Immature natural killer cell (primary cell): ENCODE measurements at regions not wholly inside any gene's neighbourhood (a gene's known extent, or its start where the extent isn't known, plus 50 kb on each side); places are given as distances from the start of the nearest gene placed in this dataset.
"Not testable (repeated sequence)": the region's sequence is repeated elsewhere in the genome, so short reads cannot be mapped to it uniquely, and the experiment has no call there.

Source experiments
- DNase-seq, 3 donors: peaks; one replicate each; pipeline ENCODE4 v3.0.0; 2022; ENCODE audit warnings: mixed read lengths in 1 of 3
- H3K27ac Mint-ChIP-seq, 6 donors: one replicate each; pipeline ENCODE4 v1.8.0; 2020; ENCODE audit warnings: mixed read lengths in 6 of 6, mild to moderate bottlenecking in 5 of 6, inconsistent platforms in 4 of 6, moderate library complexity in 3 of 6
- H3K27me3 Mint-ChIP-seq, 3 donors: one replicate each; pipeline ENCODE4 v1.8.0; 2020 to 2021; ENCODE audit warnings: low read depth in 3 of 3, mild to moderate bottlenecking in 3 of 3, mixed read lengths in 3 of 3, moderate library complexity in 3 of 3, inconsistent platforms in 1 of 3
- H3K36me3 Mint-ChIP-seq, 3 donors: one replicate each; pipeline ENCODE4 v1.8.0; 2020; ENCODE audit warnings: mixed read lengths in 3 of 3, inconsistent platforms in 2 of 3, mild to moderate bottlenecking in 2 of 3
- H3K4me1 Mint-ChIP-seq, 2 donors: one replicate each; pipeline ENCODE4 v1.8.0; 2020; ENCODE audit warnings: inconsistent platforms in 2 of 2, mild to moderate bottlenecking in 2 of 2, mixed read lengths in 2 of 2, moderate library complexity in 1 of 2
- H3K4me3 Mint-ChIP-seq, 5 donors: one replicate each; pipeline ENCODE4 v1.8.0; 2020; ENCODE audit warnings: mild to moderate bottlenecking in 5 of 5, mixed read lengths in 5 of 5, inconsistent platforms in 3 of 5, moderate library complexity in 3 of 5
- H3K9me3 Mint-ChIP-seq, 6 donors: one replicate each; pipeline ENCODE4 v1.8.0; 2020; ENCODE audit warnings: mild to moderate bottlenecking in 6 of 6, mixed read lengths in 6 of 6, inconsistent platforms in 4 of 6, moderate library complexity in 3 of 6

DNA sequence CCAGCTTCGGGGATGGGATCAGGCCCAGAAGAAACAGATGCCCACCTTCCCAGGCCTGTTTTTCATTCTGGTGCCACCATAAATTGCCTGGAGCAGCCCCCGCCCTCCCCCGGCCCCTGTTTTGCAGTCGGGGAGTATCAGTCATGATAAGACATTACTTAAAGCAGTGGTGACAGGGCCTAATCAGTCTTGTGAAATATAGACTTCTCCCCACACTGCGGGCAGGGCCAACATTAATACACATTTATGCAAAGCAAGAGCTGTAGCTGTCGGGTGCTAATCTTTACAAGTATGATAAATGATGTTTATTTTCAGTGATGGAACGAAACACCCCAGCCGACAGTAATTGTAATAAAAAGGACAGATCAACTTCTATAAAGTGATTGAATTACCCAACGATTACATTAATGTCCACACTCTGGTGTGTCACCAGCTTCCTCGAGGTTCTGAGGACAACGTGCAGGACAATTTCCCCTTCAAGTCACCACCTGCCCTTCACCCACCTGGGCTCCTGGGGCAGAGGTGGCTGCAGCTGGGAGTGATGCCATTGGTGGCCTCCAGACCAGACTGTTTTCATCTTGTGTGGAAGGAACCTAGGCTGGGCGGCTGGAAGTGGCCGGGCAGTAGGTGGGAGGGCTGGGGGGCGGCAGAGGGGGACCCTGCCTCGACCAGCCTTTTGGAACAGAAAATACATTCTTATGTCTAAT, 226.0 kb downstream of the TFCP2L1 start:
- H3K27me3 Mint-ChIP-seq = peaks cover 0 to 4% (median 2%) of the 10 kb centered on the region in 3 donors
- H3K4me1 Mint-ChIP-seq = no peaks in the 10 kb centered on the region
- no peaks in the 10 kb centered on the region for H3K9me3 Mint-ChIP-seq
- no peak overlapping the region for H3K4me3 Mint-ChIP-seq
- H3K27ac Mint-ChIP-seq = no peak overlapping the region
- DNase-seq = no peak
- no peaks in the 10 kb centered on the region for H3K36me3 Mint-ChIP-seq

DNA sequence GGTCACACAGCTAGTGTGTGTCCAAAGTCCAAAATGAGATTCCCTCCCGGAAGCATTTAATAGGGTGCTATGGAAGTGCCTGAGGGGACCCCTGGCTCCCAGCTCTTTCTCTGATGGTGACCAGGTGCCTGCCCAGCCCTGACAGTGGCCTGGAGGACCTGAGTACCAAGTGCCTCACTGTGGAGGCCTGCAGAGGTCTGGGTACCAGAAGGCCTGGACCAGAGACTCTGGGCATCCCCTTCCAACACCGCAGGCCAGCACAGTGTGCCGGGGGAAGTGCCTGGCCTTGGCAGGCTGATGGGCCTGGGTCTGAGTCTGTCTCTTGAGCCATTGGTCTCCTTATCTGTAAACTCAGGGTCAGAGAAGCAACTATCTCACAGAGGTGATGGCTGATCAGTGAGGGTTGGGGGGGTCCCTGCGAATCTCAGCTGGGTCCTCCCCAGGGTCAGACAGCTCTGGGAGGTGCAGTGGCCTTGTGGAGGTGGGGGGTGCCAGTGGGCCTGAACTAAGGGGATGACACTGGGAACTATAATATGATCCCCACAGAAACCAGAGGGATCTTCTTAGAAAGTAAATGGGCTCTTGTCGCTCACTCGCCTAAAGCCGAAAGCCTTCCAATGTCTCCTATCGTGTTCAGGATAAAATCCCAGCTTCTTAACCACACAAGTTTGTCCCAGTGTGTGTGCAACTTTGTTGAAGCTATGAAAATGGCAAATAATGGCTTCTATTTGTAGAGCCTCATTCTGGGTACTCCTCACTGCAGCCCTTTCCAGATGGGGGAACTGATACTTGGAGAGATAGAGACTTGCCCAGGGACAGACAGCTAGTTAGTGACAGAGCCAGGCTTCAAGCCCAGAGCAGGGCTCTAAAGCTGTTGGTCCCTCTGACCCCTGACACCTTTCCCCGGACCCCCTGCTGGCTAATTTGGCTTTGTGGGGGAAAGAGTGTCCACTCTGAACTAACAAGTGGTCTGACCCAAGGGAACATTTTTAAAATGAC, 225.1 kb downstream of the TFCP2L1 start:
- DNase-seq = no peak
- Mint-ChIP-seq H3K9me3 (no peaks in the 10 kb centered on the region), H3K36me3 (no peaks in the 10 kb centered on the region), H3K27ac (no peak overlapping the region), H3K4me3 (no peak overlapping the region), H3K27me3 (peaks cover 0 to 4% (median 2%) of the 10 kb centered on the region in 3 donors), H3K4me1 (no peaks in the 10 kb centered on the region)

DNA sequence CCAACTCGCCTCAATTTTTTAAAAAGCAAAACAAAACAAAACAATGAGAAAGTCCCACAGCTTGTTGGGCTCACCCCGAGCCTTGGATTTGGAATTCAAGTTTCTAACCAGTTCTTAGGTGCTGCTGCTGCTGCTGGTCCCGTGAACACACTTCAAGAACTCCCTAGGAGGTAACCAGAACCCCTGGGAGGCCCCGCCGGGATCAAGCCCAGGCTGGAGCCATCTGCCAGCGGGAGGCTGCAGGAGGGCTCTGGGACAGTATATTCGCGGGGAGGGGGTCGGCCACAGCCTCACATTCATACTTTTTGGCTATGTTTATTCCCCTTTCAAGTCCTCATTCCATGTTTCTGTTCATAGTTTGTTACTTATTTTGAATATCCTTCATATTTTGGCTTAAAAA, 223.4 kb downstream of the TFCP2L1 start:
- DNase-seq = no peak
- Mint-ChIP-seq H3K4me3 (no peak overlapping the region), H3K9me3 (no peaks in the 10 kb centered on the region), H3K27me3 (peaks cover 0 to 2% (median 2%) of the 10 kb centered on the region in 3 donors), H3K4me1 (no peaks in the 10 kb centered on the region), H3K27ac (no peak overlapping the region), H3K36me3 (no peaks in the 10 kb centered on the region)

DNA sequence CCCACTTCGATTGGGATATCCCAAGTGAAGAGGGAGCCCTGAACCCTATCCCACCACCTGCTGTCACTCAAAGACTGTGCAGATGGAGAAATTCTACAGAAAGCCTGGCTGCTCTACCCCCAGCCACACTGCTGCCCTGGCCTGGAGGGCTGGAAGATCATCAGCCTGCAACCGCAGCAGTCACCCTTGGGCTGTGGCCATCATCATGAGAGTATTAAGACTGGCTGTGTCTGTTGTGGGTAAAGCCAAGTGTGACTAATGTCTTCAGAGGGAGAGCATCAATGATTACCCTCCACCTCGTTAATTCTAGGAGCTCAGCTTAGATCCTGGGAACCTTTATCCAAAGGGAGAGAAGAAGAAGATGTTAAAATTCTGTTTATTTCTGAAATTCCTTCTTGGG, 221.5 kb downstream of the TFCP2L1 start:
- H3K4me3 Mint-ChIP-seq = no peak overlapping the region
- no peaks in the 10 kb centered on the region for H3K9me3 Mint-ChIP-seq
- DNase-seq = no peak
- H3K27me3 Mint-ChIP-seq = peaks cover under 1 to 4% (median 2%) of the 10 kb centered on the region in 3 donors
- H3K4me1 Mint-ChIP-seq = no peaks in the 10 kb centered on the region
- H3K27ac Mint-ChIP-seq = no peak overlapping the region
- H3K36me3 Mint-ChIP-seq = no peaks in the 10 kb centered on the region

DNA sequence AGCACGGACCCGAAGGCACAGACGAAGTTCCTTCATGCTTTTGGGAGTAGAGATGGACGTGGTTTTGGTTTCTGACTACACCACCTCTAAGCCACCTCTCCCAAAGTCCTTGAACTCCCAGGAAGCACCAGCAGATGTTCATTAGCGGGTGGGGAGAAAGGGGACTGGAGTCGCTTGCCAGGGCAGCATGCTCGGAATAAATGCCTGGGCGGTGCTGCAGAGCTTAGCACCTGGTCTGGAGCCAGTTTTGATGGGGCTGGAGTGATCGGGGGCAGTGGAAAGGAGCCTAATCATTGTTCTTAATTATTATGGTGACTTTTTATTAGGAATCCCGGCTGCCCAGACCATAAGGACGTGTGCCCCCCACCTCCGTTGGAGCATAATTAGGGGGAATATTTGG, 220.8 kb downstream of the TFCP2L1 start:
- DNase-seq = no peak
- no peaks in the 10 kb centered on the region for H3K4me1 Mint-ChIP-seq
- H3K9me3 Mint-ChIP-seq = no peaks in the 10 kb centered on the region
- no peak overlapping the region for H3K27ac Mint-ChIP-seq
- no peaks in the 10 kb centered on the region for H3K36me3 Mint-ChIP-seq
- peaks cover 2 to 6% (median 2%) of the 10 kb centered on the region in 3 donors for H3K27me3 Mint-ChIP-seq
- H3K4me3 Mint-ChIP-seq = no peak overlapping the region

DNA sequence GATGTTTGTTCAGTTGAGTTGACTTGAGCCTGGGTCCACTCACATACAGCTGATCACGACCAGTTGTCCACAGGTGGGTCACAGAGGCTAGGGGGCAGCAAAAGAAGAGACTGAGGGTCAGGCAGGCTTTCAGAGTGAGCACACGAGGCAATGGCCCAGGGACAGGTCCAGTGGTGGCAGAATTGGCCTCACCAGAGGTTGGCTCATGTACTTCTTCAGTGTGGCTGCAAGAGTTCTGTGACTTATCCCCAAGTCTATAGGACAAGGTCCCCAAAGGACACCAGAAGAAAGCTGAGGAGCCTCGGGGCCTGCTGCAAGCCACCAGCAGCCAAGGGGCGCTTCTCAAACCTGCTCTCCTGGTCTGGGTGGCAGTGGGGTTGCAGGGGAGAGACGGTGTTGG, 219.8 kb downstream of the TFCP2L1 start:
- no peak for DNase-seq
- no peaks in the 10 kb centered on the region for H3K9me3 Mint-ChIP-seq
- H3K4me3 Mint-ChIP-seq = no peak overlapping the region
- peaks cover 2 to 6% (median 2%) of the 10 kb centered on the region in 3 donors for H3K27me3 Mint-ChIP-seq
- no peaks in the 10 kb centered on the region for H3K36me3 Mint-ChIP-seq
- H3K4me1 Mint-ChIP-seq = no peaks in the 10 kb centered on the region
- H3K27ac Mint-ChIP-seq = no peak overlapping the region

DNA sequence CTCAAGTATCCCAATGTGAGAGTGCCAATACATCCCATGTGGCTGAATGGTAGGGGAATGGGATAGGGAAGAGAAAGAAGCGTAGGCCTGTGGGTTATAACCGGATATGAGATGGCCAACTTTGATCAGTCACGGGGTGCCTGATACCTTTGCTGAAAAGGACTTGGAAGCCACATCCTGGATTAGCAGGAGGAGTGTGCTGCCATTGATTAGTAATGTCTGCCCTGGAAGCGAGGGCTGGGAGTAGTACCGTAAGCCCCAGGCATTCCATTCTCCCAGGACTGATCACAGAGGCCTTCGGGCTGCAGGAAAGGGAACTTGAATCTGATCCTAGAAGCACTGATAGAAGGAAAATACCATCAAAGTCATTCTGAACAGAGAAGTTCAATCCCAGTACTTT, 218.5 kb downstream of the TFCP2L1 start:
- no peak overlapping the region for H3K4me3 Mint-ChIP-seq
- no peaks in the 10 kb centered on the region for H3K4me1 Mint-ChIP-seq
- no peak overlapping the region for H3K27ac Mint-ChIP-seq
- DNase-seq = no peak
- H3K9me3 Mint-ChIP-seq = no peaks in the 10 kb centered on the region
- H3K27me3 Mint-ChIP-seq = peaks cover 2 to 6% (median 2%) of the 10 kb centered on the region in 3 donors
- no peaks in the 10 kb centered on the region for H3K36me3 Mint-ChIP-seq

DNA sequence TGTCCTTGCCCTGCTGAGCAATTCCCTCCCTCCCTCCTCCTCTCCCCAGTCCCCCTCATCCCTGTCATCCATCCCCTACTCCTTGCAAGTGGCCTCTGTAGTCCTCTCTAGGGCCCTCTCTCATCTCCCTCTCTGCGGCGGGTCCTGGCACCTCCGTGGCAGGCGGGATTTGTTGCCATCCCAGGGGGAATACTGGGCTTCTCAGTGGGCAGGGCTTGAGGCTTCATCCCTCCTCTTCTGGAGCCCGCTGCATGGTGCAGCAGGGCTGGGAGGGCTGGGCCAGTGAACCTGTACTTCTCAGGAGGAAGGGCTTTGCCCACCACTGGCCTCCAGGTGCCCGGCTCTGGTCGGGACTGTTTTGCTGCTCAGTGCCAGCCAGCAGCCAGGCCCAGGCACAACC, 216.2 kb downstream of the TFCP2L1 start:
- Mint-ChIP-seq H3K27me3 (peaks cover under 1 to 4% (median 2%) of the 10 kb centered on the region in 3 donors), H3K36me3 (no peaks in the 10 kb centered on the region), H3K4me1 (no peaks in the 10 kb centered on the region), H3K27ac (no peak overlapping the region), H3K9me3 (no peaks in the 10 kb centered on the region), H3K4me3 (no peak overlapping the region)
- DNase-seq = no peak

DNA sequence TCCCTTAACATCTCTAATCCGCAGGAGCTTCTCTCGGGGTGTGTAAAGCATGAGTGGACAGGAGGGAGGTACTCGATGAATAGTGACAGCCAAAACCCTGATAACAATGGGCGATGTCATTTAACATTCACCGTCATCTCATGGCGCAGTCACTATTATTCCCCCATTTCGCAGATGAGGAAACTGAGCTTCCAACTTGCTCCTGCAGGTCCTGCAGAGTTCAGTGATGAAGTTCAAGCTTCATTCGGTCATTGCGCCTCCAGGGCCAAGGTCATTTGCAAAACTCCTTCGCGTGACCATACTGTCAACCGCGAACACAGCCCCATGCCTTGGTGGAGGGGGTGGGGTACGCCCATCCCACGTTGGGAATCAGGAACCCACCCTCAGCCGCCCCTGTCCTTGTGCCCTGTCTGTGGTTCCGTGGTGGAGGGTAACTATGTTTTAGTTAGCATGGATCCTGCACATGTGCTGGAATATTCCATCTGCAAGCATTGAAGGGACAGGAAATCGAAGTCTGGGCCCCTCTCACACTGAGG, 215.5 kb downstream of the TFCP2L1 start:
- Mint-ChIP-seq H3K9me3 (no peaks in the 10 kb centered on the region), H3K27ac (no peak overlapping the region), H3K27me3 (peaks cover 0 to 4% (median 2%) of the 10 kb centered on the region in 3 donors), H3K4me1 (no peaks in the 10 kb centered on the region), H3K4me3 (no peak overlapping the region), H3K36me3 (no peaks in the 10 kb centered on the region)
- no peak for DNase-seq

DNA sequence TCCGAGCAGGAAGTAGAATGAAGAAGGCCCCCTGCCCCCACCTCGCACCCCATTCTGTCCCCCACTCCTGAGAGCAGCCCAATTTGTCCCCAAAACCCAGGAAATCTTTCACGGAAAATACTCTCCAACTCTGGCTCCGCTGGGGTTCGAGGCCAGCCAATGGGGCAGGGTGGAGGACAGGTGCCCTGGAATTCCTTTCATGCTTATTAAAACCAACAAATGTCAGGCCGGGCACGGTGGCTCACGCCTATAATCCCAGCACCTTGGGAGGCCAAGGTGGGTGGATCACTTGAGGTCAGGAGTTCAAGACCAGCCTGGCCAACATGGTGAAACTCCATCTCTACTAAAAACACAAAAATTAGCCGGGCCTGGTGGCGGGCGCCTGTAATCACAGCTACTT, 214.9 kb downstream of the TFCP2L1 start:
- H3K36me3 Mint-ChIP-seq, H3K27me3 Mint-ChIP-seq, H3K27ac Mint-ChIP-seq, H3K9me3 Mint-ChIP-seq, H3K4me3 Mint-ChIP-seq, H3K4me1 Mint-ChIP-seq, DNase-seq: not testable (repeated sequence)

DNA sequence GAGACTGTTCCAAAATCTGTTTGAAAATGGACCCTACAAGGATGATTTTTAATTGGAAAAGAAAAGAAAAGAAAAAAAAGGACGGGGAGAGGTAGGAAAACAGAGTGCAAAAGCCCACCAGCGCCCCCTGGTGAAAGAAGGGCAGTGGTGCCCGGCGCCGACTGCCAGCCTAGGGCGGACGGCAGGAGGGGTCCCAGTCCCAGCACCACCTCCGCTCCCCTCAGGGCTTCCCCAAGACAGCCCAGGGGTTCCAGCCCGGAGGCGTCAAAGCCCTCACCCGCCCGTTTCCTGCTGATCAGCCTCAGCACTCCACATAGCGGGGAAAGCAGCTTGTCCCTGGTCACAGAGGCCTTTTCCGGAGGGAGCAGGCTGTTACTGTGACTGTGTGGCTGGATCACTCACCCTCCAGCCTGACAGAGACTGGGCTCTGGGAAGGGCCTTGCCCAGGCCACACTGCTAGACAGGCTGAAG, 213.9 kb downstream of the TFCP2L1 start:
- Mint-ChIP-seq H3K4me1 (no peaks in the 10 kb centered on the region), H3K4me3 (no peak overlapping the region), H3K9me3 (no peaks in the 10 kb centered on the region), H3K27me3 (peaks cover 0 to 6% (median 4%) of the 10 kb centered on the region in 3 donors), H3K36me3 (no peaks in the 10 kb centered on the region), H3K27ac (no peak overlapping the region)
- no peak for DNase-seq

DNA sequence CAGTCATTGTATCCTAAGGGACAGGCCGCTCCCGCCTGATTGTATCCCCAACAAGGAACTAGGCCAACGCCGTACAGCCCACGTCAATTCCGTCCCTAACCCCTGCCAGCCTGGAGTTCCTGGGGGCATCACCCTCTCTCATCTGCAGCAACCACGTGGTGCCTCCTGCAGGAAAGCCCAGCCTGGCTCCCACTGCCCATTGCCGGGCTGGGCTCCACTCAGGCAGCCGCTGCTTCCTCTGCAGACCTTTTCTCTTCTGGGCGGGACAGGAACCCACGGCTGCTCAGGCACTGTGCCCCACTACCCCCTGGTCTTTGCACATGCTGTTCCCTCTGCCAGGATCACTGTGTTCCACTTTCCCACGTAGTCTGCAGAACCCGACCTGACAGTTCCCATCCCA, 212.2 kb downstream of the TFCP2L1 start:
- Mint-ChIP-seq H3K9me3 (no peaks in the 10 kb centered on the region), H3K27me3 (peaks cover 0 to 9% (median 5%) of the 10 kb centered on the region in 3 donors), H3K27ac (no peak overlapping the region), H3K4me1 (peaks cover 0 to 1% of the 10 kb centered on the region in 2 donors), H3K36me3 (no peaks in the 10 kb centered on the region), H3K4me3 (no peak overlapping the region)
- DNase-seq = no peak

DNA sequence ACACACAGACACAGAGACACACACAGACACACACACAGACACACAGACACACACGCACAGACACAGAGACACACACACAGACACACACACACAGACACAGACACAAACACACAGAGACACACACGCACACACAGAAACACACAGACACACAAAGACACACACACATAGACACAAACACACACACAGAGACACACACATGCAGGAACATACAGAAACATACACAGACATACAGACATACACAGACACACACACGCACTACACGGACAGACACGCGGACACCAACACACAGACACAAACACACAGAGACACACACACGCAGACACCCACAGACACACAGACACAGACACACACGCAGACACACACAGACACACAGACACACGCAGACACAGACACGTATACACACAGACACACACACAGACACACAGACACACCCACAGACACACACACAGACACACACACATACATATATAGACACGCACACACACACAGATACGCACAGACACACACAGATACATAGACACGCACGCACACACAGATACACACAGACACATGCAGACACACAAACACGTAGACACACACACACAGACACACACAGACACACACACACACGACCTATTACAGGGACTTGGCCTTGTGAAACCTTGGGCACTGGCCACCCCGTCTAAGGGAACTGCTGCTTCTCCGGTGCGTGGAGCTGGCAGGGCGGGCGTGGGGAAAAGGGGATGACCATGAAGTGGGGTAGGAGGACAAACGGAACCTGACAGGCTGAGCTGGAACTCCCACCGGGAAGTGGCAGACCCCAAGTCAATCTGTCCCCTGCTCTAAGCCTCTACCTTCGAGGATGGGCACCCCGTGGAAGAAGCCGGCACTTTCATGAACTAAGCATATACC, 211.4 kb downstream of the TFCP2L1 start:
- peaks cover 0 to 1% of the 10 kb centered on the region in 2 donors for H3K4me1 Mint-ChIP-seq
- no peak overlapping the region for H3K27ac Mint-ChIP-seq
- DNase-seq = no peak
- H3K27me3 Mint-ChIP-seq = peaks cover 0 to 7% (median 3%) of the 10 kb centered on the region in 3 donors
- H3K36me3 Mint-ChIP-seq = no peaks in the 10 kb centered on the region
- no peaks in the 10 kb centered on the region for H3K9me3 Mint-ChIP-seq
- no peak overlapping the region for H3K4me3 Mint-ChIP-seq
